MM.1S (cell line): ENCODE measurements at regions not wholly inside any gene's neighbourhood (a gene's known extent, or its start where the extent isn't known, plus 50 kb on each side); places are given as distances from the start of the nearest gene placed in this dataset.

Experiments
- EZH2 ChIP-seq: fragments of 300-600 bp; sonication (generic); optimal IDR thresholded peaks from 2 replicates; pipeline ENCODE3; 2017; ENCODE audit warnings: low read depth, mild to moderate bottlenecking, antibody characterized with exemption, low read length, mixed read lengths
- EZH2phosphoT487 ChIP-seq: fragments of 300-600 bp; sonication (generic); IDR thresholded peaks from 2 replicates; pipeline ENCODE4 v1.6.1; 2018; ENCODE audit warnings: antibody characterized with exemption, low read length
- TF ChIP-seq, protein P1 (sequence below): fragments of 300-600 bp; sonication (generic); IDR thresholded peaks from 2 replicates; pipeline ENCODE4 v1.5.1; 2016; ENCODE audit warnings: antibody characterized with exemption, low read length, mixed read lengths

DNA sequence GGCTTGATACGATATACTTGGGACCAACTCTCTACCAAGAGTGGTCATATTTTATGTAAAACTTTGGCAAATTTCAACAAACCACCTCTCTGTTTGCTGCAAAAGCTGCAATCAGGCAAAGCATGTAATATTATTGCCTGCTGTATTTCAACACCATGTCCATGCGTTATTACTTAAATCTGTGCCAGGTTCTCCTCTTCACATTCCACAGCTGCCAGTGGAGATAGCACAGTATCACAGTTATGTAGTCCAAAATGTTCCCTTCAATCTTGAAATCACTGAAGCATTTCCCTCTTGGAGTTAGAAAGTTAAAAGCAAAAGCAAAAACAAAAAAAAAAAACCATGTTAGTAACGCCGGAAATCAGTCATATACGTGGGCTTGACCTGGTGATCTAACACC is 396.7 kb upstream of the MAGEC2 start:
- TF ChIP-seq, protein P1, sequence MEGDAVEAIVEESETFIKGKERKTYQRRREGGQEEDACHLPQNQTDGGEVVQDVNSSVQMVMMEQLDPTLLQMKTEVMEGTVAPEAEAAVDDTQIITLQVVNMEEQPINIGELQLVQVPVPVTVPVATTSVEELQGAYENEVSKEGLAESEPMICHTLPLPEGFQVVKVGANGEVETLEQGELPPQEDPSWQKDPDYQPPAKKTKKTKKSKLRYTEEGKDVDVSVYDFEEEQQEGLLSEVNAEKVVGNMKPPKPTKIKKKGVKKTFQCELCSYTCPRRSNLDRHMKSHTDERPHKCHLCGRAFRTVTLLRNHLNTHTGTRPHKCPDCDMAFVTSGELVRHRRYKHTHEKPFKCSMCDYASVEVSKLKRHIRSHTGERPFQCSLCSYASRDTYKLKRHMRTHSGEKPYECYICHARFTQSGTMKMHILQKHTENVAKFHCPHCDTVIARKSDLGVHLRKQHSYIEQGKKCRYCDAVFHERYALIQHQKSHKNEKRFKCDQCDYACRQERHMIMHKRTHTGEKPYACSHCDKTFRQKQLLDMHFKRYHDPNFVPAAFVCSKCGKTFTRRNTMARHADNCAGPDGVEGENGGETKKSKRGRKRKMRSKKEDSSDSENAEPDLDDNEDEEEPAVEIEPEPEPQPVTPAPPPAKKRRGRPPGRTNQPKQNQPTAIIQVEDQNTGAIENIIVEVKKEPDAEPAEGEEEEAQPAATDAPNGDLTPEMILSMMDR = no peak
- no peak for TF ChIP-seq EZH2phosphoT487
- TF ChIP-seq EZH2 = no peak
